BE2C (cell line): ENCODE measurements at regions not wholly inside any gene's neighbourhood (a gene's known extent, or its start where the extent isn't known, plus 50 kb on each side); places are given as distances from the start of the nearest gene placed in this dataset.
A peak's percentile ranks its signal among the peaks of the same experiment; 100 is the strongest.

ENCODE experiments used
- DNase-seq: peaks from one replicate; pipeline ENCODE4 v3.0.0-alpha.2; 2020
- H3K27me3 ChIP-seq: fragments of 250-450 bp; sonication (Bioruptor Pico); 2 replicates; pipeline ENCODE4 v1.5.1; 2020; ENCODE audit warnings: mild to moderate bottlenecking
- H3K36me3 ChIP-seq: fragments of 250-450 bp; sonication (Bioruptor Pico); 2 replicates; pipeline ENCODE4 v1.5.1; 2020; ENCODE audit warnings: mild to moderate bottlenecking
- H3K4me1 ChIP-seq: fragments of 250-450 bp; sonication (Bioruptor Pico); 2 replicates; pipeline ENCODE4 v1.5.1; 2020
- H3K4me3 ChIP-seq: 2 replicates; pipeline ENCODE4 v1.5.1; 2011; ENCODE audit warnings: low read depth, low read length
- H3K9me3 ChIP-seq: fragments of 250-450 bp; sonication (Bioruptor Pico); 2 replicates; pipeline ENCODE4 v1.5.1; 2020
- CTCF ChIP-seq: IDR thresholded peaks from 2 replicates; pipeline ENCODE4 v1.5.1; 2012; ENCODE audit warnings: mild to moderate bottlenecking, low read depth, low read length

GRCh38 chr20:12786276-12786675 lies 222.5 kb upstream of the SPTLC3 start:
- DNase-seq = no peak
- Histone ChIP-seq H3K9me3 (no peaks in the 10 kb centered on the region), H3K4me1 (no peaks in the 10 kb centered on the region), H3K4me3 (no peak overlapping the region), H3K27me3 (no peaks in the 10 kb centered on the region), H3K36me3 (no peaks in the 10 kb centered on the region)
- TF ChIP-seq CTCF = no peak

- no peak for DNase-seq
- H3K4me3 ChIP-seq = no peak overlapping the region
These were observed 220.0 kb upstream of the SPTLC3 start for GRCh38 chr20:12788632-12789299.

DNA sequence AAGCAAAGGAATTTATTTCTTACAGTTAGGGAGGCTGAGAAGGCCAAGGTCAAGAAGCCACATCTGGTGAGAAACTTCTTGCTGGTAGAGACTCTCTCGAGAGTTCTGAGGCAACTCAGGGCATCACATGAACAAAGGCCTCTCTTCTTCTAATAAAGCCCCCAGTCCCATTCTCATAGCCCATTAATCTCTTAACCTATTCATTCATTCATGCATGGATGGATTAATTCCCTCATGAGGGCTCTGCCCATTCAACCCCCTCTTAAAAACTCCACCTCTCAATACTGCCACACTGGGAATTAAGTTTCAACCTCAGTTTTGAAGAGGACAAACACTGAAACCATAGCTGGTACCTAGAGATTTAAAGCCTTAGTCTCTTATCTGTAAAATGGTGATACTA lies 217.9 kb upstream of the SPTLC3 start:
- H3K4me3 ChIP-seq = no peak overlapping the region
- H3K4me1 ChIP-seq = no peaks in the 10 kb centered on the region
- no peaks in the 10 kb centered on the region for H3K27me3 ChIP-seq
- no peak for TF ChIP-seq CTCF
- no peaks in the 10 kb centered on the region for H3K9me3 ChIP-seq
- DNase-seq = no peak
- H3K36me3 ChIP-seq = no peaks in the 10 kb centered on the region

More at GRCh38 chr20:12788632-12789299, 220.0 kb upstream of the SPTLC3 start:
- no peaks in the 10 kb centered on the region for H3K36me3 ChIP-seq
- no peaks in the 10 kb centered on the region for H3K27me3 ChIP-seq
- H3K4me1 ChIP-seq = no peaks in the 10 kb centered on the region
- no peak for TF ChIP-seq CTCF
- H3K9me3 ChIP-seq = no peaks in the 10 kb centered on the region

- no peaks in the 10 kb centered on the region for H3K27me3 ChIP-seq
- H3K9me3 ChIP-seq = no peaks in the 10 kb centered on the region; the same call in 1 of the 2 replicates
- H3K36me3 ChIP-seq = no peaks in the 10 kb centered on the region
- no peak overlapping the region for H3K4me3 ChIP-seq
- no peak for DNase-seq
- no peaks in the 10 kb centered on the region for H3K4me1 ChIP-seq
- TF ChIP-seq CTCF = no peak
These were observed 210.5 kb upstream of the SPTLC3 start for GRCh38 chr20:12798286-12798685.

- 0 out of 2 replicates have a peak, but pooled peaks have one; percentile 27 for TF ChIP-seq CTCF
- H3K36me3 ChIP-seq = no peaks in the 10 kb centered on the region
- no peaks in the 10 kb centered on the region for H3K27me3 ChIP-seq
- no peak overlapping the region for H3K4me3 ChIP-seq
- peak; percentile 24 for DNase-seq
- H3K4me1 ChIP-seq = no peaks in the 10 kb centered on the region
- no peaks in the 10 kb centered on the region for H3K9me3 ChIP-seq
These were observed 200.7 kb upstream of the SPTLC3 start for GRCh38 chr20:12808006-12808567.

- H3K9me3 ChIP-seq = no peaks in the 10 kb centered on the region
- H3K4me1 ChIP-seq = no peaks in the 10 kb centered on the region
- no peak for TF ChIP-seq CTCF
- no peak overlapping the region for H3K4me3 ChIP-seq
- H3K27me3 ChIP-seq = no peaks in the 10 kb centered on the region
- DNase-seq = no peak
- no peaks in the 10 kb centered on the region for H3K36me3 ChIP-seq
These were observed 193.5 kb upstream of the SPTLC3 start for GRCh38 chr20:12815231-12815768.
